Amniotic epithelial cell (primary cell): ENCODE measurements at regions not wholly inside any gene's neighbourhood (a gene's known extent, or its start where the extent isn't known, plus 50 kb on each side); places are given as distances from the start of the nearest gene placed in this dataset.

ENCODE experiments used
- DNase-seq: peaks from one replicate; pipeline ENCODE4 v3.0.0-alpha.2; 2010; ENCODE audit warnings: low read depth

DNA sequence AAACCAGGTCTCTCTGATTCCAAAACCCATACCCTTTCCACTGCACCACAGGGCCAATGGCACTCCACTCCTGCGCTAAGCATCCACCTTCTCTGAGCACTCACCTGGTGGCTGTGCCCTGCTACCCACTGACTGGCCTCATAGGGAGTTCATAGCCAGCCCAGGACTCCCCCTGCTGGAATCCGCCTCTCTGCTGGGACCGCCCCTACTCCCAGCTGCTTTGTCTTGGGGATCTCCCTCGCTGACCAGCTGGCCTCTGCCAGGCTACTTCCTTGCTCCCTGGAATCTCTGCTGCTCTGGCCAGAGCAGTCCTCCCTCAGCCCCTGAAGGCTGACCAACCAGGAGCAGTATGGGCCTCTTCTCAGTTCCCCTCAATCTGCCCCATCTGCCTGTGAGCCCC, 129.7 kb downstream of the FAXC start:
- DNase-seq: no peak

GRCh38 chr6:99216959-99217358, 132.5 kb downstream of the FAXC start:
- DNase-seq: no peak

DNA sequence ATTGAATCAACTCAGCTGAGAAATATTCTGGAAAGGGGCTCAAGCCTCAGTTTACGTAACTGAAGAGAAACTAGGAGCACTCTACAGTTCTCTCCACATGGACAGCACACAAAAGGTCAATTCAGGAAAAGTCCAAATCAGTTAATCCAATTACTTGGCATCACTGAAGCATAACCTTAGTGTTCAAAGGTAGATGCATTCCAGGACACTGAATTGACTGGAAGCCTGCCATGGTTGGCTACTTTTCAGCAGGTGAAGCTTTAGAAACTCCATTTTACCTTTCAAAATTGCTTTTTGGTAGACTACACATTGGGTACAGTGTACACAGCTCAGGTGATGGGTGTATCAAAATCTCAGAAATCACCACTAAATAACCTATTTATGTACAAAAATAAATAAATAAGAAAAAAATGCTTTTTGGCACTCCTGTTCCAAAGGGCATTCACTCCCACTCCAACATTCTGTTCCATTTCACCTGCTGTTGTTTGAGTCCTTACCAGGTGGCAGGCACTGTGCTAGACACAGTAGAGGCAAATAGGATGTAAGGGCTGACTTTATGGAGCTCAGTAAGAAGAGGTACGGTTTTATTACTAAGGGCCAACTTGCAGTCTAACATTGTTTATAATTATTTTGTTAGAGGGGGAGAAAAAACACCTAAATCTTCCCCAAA, 153.4 kb downstream of the FAXC start:
- DNase-seq: no peak

DNA sequence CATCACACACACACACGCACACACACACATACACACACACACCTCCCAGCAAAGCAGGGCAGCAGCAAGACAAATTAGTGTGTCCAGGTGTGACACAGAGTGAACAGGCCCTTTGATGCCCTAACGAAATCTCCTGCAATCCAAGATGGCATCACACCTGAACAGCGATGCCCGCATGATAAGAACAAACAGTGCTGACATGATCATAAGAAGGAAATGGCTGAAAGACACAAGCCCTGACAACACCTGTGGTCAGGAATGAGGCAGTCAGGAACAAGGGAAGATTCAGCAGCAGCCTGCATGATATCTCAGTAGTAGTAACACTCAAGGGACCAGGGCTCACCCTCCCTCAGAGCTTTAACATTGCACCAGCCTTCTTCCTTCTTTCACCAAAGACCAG, 156.9 kb downstream of the FAXC start:
- DNase-seq: no peak

GRCh38 chr6:99189823-99190721, 159.4 kb downstream of the FAXC start:
- no peak for DNase-seq

DNA sequence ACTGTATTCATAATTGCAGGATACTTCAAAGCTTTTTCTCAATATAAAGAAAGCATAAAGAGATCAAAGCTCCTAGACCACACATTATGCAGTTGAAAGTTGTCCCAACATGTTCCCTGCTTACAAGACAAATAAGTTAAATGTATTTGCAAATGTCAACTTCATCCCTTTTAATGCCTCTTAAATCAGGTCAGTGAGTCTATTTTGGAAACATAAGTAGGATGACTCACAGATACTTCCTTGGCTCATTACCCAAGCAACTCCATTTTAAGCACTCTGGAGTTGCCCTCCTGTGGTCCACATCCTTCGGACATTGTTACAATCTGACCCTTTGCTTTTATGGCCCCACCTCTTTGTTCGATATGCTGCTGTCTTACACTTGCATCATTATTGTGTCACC, 162.0 kb downstream of the FAXC start:
- no peak for DNase-seq

DNA sequence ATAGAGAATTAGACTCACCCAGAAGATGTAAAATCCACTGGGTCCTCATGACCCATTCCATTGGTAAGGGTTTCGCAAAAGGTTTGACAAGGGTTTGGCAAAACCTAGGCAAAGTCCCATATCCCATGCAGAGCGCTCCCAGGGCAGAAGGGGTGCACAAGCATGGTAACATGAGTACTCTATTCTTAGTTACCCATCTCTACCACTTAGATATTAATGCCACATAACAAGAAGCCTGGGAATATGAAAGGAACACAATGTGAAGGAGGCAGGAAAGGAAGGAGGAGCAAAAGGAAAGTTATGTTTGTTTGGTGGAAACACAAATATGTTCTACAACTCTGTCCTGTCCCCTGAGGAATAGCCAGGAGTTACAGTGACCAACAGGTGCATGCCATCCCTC, 163.1 kb downstream of the FAXC start:
- no peak for DNase-seq

GRCh38 chr6:99185525-99185924, 163.9 kb downstream of the FAXC start:
- no peak for DNase-seq

GRCh38 chr6:99184696-99185095, 164.8 kb downstream of the FAXC start:
- DNase-seq: no peak

GRCh38 chr6:99183066-99183465, 166.4 kb downstream of the FAXC start:
- DNase-seq: no peak

DNA sequence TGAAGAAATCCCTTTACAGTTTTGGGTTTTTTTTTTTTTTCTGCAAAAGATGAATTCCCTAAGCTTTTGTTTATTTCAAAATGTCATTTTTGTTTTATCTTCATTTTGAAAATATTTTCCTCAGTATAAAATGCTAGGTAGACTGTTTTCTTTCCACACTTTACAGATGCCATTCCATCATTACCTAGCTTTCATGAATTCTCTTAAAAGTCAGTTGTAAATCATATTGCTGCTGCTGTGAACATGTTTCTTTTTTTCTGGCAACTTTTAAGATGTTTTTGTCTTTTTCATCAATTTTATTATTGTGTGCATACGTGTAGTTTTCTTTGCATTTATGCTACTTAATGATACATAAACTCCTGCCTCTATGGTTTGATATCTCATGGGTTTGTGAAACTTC, 168.3 kb downstream of the FAXC start:
- no peak for DNase-seq

DNA sequence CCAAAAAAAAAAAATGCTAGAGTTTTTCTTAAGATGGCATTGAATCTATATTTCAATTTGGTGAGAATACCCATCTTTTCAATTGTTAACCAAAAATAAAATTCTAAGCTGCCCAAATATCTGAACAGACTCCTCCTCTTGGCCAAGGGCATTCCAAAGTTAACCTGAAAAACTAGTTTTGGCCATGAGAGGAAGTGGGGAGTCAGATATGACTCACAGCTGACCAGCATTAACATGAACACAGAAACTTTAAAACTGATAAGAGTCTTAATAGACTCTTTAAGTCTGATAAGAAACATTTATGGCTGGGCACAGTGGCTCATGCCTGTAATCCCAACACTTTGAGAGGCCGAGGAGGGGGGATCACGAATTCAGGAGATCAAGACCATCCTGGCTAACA, 171.3 kb downstream of the FAXC start:
- DNase-seq: no peak

- no peak for DNase-seq
These were observed 171.7 kb downstream of the FAXC start for GRCh38 chr6:99177736-99178135.

GRCh38 chr6:99165838-99166237, 183.6 kb downstream of the FAXC start:
- no peak for DNase-seq

GRCh38 chr6:99152347-99152643, 197.2 kb downstream of the FAXC start:
- DNase-seq: no peak

- DNase-seq: peak; percentile 8
These were observed 197.7 kb downstream of the FAXC start for GRCh38 chr6:99151634-99152346.

GRCh38 chr6:99148761-99149160, 200.7 kb downstream of the FAXC start:
- no peak for DNase-seq

GRCh38 chr6:99148111-99148510, 200.4 kb upstream of the FBXL4 start:
- no peak for DNase-seq

DNA sequence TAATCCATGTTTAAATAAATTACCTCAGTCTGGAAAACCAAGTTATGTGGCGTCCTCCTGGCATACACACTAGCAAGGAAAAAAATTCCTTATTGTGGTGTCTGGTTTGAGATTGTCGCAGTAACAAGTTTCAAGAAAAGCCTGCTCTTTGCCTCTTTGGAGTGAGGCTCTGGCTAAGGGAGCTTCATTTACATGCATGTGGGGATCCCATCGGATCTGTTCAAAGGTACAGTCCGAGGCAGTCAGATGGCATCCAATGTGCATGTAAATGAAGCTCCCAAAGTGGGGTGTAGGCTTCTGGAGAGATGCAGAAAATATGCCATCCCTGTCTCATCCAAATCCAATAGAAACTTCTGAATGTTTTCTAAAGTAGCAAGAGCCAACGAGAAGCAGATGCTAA, 199.5 kb upstream of the FBXL4 start:
- DNase-seq: no peak

DNA sequence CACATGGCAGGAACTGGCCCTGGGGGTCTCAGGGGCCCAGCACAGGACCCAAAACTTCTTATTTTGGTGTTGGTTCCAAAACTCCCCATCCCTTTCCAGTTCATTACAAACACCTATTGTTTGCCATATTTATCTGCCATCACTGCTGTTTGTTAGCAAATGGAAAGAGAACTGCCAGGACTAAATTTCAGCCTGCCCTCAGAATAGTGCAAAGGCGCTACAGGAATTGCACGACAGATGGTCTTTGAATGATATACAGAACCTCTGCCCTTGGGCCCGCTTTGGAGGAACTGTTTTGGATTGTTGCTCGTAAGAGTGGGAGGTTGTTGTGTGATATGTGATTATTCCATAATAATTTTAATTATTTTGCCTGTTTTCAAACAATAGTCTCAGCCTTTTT, 199.0 kb upstream of the FBXL4 start:
- DNase-seq: no peak

GRCh38 chr6:99145738-99146137, 198.0 kb upstream of the FBXL4 start:
- DNase-seq: no peak

DNA sequence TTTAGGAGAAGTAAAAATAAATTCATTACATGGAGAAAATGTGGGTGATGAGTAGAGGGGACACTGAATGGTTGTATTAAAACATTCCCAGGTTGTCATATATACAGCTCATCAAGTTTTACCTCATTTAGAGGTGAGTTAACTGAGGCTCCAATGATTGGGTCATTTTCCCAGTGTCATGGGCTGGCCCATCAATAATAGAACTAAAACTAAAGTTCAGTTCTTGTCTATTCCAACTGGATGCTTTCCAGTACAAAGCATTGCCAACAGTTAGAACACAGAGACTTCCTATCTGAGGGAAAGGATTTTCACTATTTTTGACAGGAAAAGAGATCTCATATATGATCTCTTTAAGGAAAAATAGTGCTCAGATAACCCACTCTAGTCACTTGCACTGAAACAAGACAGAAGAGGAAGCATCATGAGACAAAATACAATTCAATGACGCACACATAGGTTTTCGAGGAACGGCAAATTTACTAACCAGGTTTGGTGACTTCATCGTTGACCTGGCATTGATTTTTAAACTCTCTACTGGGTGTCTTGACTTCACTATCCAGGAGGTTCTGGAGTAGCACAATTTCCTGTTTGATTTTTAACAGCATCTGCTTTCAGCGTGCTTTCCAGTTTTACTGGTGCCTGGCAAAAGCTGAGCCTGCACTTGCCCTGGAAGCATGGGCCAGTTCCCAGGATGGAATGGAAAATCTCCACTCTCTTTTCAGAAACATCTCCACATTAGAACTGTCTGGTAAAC, 195.5 kb upstream of the FBXL4 start:
- DNase-seq: no peak
